ENCODE measurements at regions not wholly inside any gene's neighbourhood (a gene's known extent, or its start where the extent isn't known, plus 50 kb on each side); places are given as distances from the start of the nearest gene placed in this dataset.

DNA sequence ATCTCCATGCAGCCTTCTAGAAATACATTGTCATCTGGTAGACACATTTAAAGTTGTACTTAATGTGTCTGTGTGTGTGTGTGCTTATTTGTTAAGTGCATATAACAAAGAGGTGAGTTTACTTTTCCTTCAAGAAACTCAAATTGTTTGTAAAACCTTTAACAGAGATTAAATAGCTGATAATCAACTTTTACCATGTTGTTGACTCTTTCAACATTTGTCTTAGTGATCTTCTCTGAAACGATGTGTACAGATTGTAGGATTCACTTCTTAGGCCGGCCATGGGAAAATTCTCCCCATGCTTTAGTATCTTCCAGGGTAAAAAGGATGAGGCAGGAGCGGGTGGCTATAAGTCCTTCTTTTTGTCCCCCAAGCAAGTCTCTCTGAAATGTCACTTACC lies 292.9 kb upstream of the MAF start:
- H3K27ac ChIP-seq: no peak overlapping the region
- no peak overlapping the region for H3K4me3 ChIP-seq
- H3K36me3 ChIP-seq: no peaks in the 10 kb centered on the region
- no peak for DNase-seq (ENCODE audit: low read depth in 1 of 2, low spot score in 1 of 2)
- TF ChIP-seq, protein P1, sequence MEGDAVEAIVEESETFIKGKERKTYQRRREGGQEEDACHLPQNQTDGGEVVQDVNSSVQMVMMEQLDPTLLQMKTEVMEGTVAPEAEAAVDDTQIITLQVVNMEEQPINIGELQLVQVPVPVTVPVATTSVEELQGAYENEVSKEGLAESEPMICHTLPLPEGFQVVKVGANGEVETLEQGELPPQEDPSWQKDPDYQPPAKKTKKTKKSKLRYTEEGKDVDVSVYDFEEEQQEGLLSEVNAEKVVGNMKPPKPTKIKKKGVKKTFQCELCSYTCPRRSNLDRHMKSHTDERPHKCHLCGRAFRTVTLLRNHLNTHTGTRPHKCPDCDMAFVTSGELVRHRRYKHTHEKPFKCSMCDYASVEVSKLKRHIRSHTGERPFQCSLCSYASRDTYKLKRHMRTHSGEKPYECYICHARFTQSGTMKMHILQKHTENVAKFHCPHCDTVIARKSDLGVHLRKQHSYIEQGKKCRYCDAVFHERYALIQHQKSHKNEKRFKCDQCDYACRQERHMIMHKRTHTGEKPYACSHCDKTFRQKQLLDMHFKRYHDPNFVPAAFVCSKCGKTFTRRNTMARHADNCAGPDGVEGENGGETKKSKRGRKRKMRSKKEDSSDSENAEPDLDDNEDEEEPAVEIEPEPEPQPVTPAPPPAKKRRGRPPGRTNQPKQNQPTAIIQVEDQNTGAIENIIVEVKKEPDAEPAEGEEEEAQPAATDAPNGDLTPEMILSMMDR (IDR thresholded peaks at IDR 0.05; ENCODE audit: low read depth, low read length): no peak
- H3K27me3 ChIP-seq: no peaks in the 10 kb centered on the region
- no peaks in the 10 kb centered on the region for H3K9me3 ChIP-seq (ENCODE audit: low read depth)
- no peaks in the 10 kb centered on the region for H3K4me1 ChIP-seq (ENCODE audit: low read depth)

DNA sequence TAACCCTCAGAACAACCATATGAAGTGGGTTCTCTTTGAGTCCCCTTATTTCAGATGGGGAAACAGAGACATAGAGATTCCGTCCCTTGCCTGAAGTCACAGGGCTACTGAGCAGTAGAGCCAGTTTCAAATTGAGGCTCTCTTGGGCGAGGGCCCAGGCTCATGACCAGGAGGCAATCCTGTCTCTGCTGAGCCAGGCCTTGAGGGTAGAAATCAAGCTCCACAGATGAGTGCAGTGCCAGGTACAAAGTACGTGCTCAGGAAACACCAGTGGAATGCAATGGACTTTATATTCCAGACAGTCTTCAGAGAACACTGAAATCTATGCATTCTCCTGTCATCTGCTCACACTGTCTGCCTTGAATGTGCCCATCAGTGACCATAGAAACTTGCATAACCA lies 291.7 kb upstream of the MAF start:
- Histone ChIP-seq H3K27me3 (peaks cover 3% of the 10 kb centered on the region), H3K4me3 (no peak overlapping the region), H3K36me3 (no peaks in the 10 kb centered on the region), H3K4me1 (ENCODE audit: low read depth) (no peaks in the 10 kb centered on the region), H3K9me3 (ENCODE audit: low read depth) (no peaks in the 10 kb centered on the region), H3K27ac (no peak overlapping the region)
- no peak for DNase-seq (ENCODE audit: low read depth in 1 of 2, low spot score in 1 of 2)
- TF ChIP-seq, protein P1 (IDR thresholded peaks at IDR 0.05; ENCODE audit: low read depth, low read length): no peak

DNA sequence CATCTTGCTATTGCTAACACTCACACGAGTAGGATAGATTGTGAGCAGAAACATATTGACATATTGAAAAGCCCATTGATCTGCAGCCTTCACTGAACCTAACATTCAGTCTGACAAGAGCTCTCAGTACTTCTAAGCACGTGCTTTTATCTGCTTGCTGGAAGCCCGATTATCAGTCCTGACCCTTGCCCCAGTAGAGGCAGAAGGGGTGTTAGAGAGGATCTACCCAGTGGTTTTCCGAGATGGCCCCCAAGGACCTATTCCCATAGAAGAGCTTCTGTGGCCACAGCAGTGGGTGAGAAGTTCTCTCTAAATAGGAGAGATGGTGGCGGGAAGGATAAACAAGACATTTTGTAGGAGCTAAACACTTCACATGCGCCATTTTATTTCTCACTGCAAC lies 290.9 kb upstream of the MAF start:
- DNase-seq (ENCODE audit: low read depth in 1 of 2, low spot score in 1 of 2): no peak
- Histone ChIP-seq H3K4me1 (ENCODE audit: low read depth) (no peaks in the 10 kb centered on the region), H3K27me3 (peaks cover 3% of the 10 kb centered on the region), H3K9me3 (ENCODE audit: low read depth) (no peaks in the 10 kb centered on the region), H3K4me3 (no peak overlapping the region), H3K27ac (no peak overlapping the region), H3K36me3 (no peaks in the 10 kb centered on the region)
- TF ChIP-seq, protein P1 (IDR thresholded peaks at IDR 0.05; ENCODE audit: low read depth, low read length): no peak

DNA sequence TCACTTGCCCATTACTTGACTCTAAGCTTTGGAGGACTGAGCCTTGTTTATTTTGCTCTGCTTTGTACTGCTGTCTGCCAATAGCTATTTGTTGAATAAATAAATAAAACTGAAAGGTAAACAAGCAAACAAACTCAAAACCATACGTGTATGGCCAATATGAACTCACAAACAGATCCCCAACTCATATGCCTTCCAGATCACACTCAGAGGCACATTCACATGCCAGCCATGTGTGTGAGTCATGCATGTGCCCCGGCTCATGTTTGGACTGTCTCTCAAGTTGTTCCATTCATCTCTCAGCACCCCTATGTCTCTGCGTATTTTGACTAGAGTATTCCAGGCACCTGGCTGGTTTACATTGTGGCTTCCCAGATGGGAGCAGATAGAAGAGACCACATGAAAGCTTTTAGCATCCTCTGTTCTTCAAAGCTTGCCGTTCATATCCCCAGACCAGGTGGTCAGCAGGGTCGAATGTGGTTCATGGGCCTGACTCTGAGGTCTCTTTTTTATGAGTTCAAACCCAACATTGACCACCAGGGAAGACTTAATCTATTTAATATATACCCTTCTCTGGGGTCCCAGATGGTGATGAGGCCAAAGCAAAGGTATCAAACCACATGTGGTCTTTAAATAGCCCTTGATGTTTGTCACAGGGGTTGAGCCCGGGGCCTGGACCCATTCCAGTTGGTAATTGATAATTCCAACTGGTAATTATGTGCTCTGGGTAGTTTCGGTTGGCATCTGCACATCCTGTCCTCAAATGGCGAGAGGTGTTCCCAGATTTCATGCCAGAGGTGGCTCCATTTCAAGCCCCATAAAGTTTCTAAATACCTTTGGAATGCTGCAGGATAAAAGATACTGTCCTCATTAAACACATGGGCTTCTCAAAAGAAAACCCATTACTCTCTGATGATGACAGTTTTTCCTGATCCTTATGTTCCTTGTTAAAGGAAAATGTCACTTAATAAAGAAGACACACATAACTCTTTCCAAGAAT lies 287.3 kb upstream of the MAF start:
- no peaks in the 10 kb centered on the region for H3K4me1 ChIP-seq (ENCODE audit: low read depth)
- DNase-seq (ENCODE audit: low read depth in 1 of 2, low spot score in 1 of 2): no peak
- H3K9me3 ChIP-seq (ENCODE audit: low read depth): no peaks in the 10 kb centered on the region
- peaks cover 3% of the 10 kb centered on the region for H3K27me3 ChIP-seq
- H3K36me3 ChIP-seq: no peaks in the 10 kb centered on the region
- H3K27ac ChIP-seq: no peak overlapping the region
- no peak overlapping the region for H3K4me3 ChIP-seq
- TF ChIP-seq, protein P1 (IDR thresholded peaks at IDR 0.05; ENCODE audit: low read depth, low read length): no peak

DNA sequence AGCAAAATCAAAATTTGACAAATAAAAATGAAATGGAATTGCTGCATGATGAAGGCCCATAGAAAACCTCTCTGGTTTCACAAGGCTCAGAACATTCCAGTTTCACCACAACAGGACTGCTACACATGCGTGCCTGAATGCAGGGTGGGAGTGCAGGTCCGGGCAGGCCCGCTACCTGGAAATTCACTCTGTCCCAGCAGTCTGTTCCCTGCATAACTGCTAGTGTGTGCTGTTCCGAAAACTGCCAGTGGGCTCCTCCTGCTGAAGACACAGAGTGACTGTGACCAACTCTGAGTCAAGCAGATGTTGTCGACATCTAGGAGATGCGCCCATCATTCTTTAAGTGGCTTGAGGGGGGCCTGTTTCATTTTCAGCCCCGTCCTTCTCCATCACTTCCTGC lies 284.8 kb upstream of the MAF start:
- peaks cover 3% of the 10 kb centered on the region for H3K27me3 ChIP-seq
- H3K4me3 ChIP-seq: no peak overlapping the region
- no peak for DNase-seq (ENCODE audit: low read depth in 1 of 2, low spot score in 1 of 2)
- TF ChIP-seq, protein P1 (IDR thresholded peaks at IDR 0.05; ENCODE audit: low read depth, low read length): no peak
- no peaks in the 10 kb centered on the region for H3K9me3 ChIP-seq (ENCODE audit: low read depth)
- H3K4me1 ChIP-seq (ENCODE audit: low read depth): no peaks in the 10 kb centered on the region
- no peak overlapping the region for H3K27ac ChIP-seq
- no peaks in the 10 kb centered on the region for H3K36me3 ChIP-seq
